GM12891 (cell line): ENCODE measurements at regions not wholly inside any gene's neighbourhood (a gene's known extent, or its start where the extent isn't known, plus 50 kb on each side); places are given as distances from the start of the nearest gene placed in this dataset.
"Not testable (repeated sequence)": the region's sequence is repeated elsewhere in the genome, so short reads cannot be mapped to it uniquely, and the experiment has no call there.

Source experiments
- DNase-seq: peaks from one replicate; pipeline ENCODE4 v3.0.0; 2011; ENCODE audit warnings: low spot score; ENCODE audit not compliant: insufficient read length
- FAIRE-seq: peaks from 2 replicates; lab custom pipeline; 2011; peaks lifted over from hg19 to GRCh38; lab: Jason Lieb, UNC
- PAX5 ChIP-seq: IDR thresholded peaks from 2 replicates; pipeline ENCODE4 v1.6.1; 2011; ENCODE audit warnings: low read length, moderate library complexity, mild to moderate bottlenecking; ENCODE audit not compliant: insufficient read depth, severe bottlenecking
- POLR2A ChIP-seq: IDR thresholded peaks from 2 replicates; pipeline ENCODE4 v1.6.1; 2011; ENCODE audit warnings: low read depth, low read length, control low read depth
- POLR2AphosphoS5 ChIP-seq: IDR thresholded peaks from 2 replicates; pipeline ENCODE4 v1.6.1; 2011; ENCODE audit warnings: low read depth, low read length, control low read depth
- POU2F2 ChIP-seq: IDR thresholded peaks from 2 replicates; pipeline ENCODE4 v1.6.1; 2011; ENCODE audit warnings: low read depth, mild to moderate bottlenecking, control low read depth, low read length, moderate library complexity
- SPI1 ChIP-seq: IDR thresholded peaks from 2 replicates; pipeline ENCODE4 v1.6.1; 2011; ENCODE audit warnings: low read depth, low read length, control low read depth
- TAF1 ChIP-seq: IDR thresholded peaks from 2 replicates; pipeline ENCODE4 v1.6.1; 2011; ENCODE audit warnings: low read depth, low read length, control low read depth

GRCh38 chr9:129311643-129312042 is 133.6 kb upstream of the IER5L start:
- DNase-seq (no peak), FAIRE-seq (no peak)
- TF ChIP-seq POU2F2 (no peak), POLR2AphosphoS5 (no peak), PAX5 (no peak), SPI1 (no peak), POLR2A (no peak), TAF1 (no peak)

- FAIRE-seq (no peak), DNase-seq (no peak)
- TF ChIP-seq POLR2A = no peak
- no peak for TF ChIP-seq TAF1
Observed at GRCh38 chr9:129310666-129311350, 132.7 kb upstream of the IER5L start.

GRCh38 chr9:129309906-129310305 is 131.8 kb upstream of the IER5L start:
- TF ChIP-seq POLR2A (no peak), TAF1 (no peak), PAX5 (no peak), POLR2AphosphoS5 (no peak), SPI1 (no peak), POU2F2 (no peak)
- FAIRE-seq = no peak
- DNase-seq = no peak

- TF ChIP-seq SPI1 (no peak), PAX5 (no peak), POLR2A (no peak), TAF1 (no peak)
- FAIRE-seq (no peak), DNase-seq (no peak)
Observed at GRCh38 chr9:129309041-129309430, 131.0 kb upstream of the IER5L start.

GRCh38 chr9:129307227-129307970 is 129.3 kb upstream of the IER5L start:
- no peak for TF ChIP-seq PAX5
- TF ChIP-seq POLR2AphosphoS5 = no peak
- no peak for TF ChIP-seq SPI1
- no peak for TF ChIP-seq POU2F2
- TF ChIP-seq TAF1 = no peak
- TF ChIP-seq POLR2A = no peak
- no peak for DNase-seq
- FAIRE-seq = no peak

GRCh38 chr9:129306318-129306973 is 128.4 kb upstream of the IER5L start:
- no peak for FAIRE-seq
- DNase-seq = no peak
- TF ChIP-seq PAX5 (no peak), SPI1 (no peak), TAF1 (no peak), POU2F2 (no peak), POLR2A (no peak), POLR2AphosphoS5 (no peak)

GRCh38 chr9:129305246-129305645 is 127.2 kb upstream of the IER5L start:
- no peak for DNase-seq
- no peak for TF ChIP-seq PAX5
- TF ChIP-seq POU2F2 = no peak
- TF ChIP-seq POLR2AphosphoS5 = no peak
- FAIRE-seq = no peak

- DNase-seq = no peak
- TF ChIP-seq PAX5 (no peak), POU2F2 (no peak), SPI1 (no peak), POLR2A (no peak), POLR2AphosphoS5 (no peak), TAF1 (no peak)
- FAIRE-seq = no peak
Observed at GRCh38 chr9:129301941-129302340, 123.9 kb upstream of the IER5L start.

- not testable (repeated sequence) for FAIRE-seq, DNase-seq
Observed at GRCh38 chr9:129296195-129296594, 118.1 kb upstream of the IER5L start.

GRCh38 chr9:129291041-129291501 is 113.0 kb upstream of the IER5L start:
- DNase-seq (no peak), FAIRE-seq (no peak)

More at GRCh38 chr9:129291041-129291501, 113.0 kb upstream of the IER5L start:
- TF ChIP-seq PAX5 (no peak), SPI1 (no peak), POLR2A (no peak), POLR2AphosphoS5 (no peak), POU2F2 (no peak), TAF1 (no peak)
